Neuronal stem cell (in vitro differentiated cells): ENCODE measurements at regions not wholly inside any gene's neighbourhood (a gene's known extent, or its start where the extent isn't known, plus 50 kb on each side); places are given as distances from the start of the nearest gene placed in this dataset.
A peak's percentile ranks its signal among the peaks of the same experiment; 100 is the strongest.
"Not testable (repeated sequence)": the region's sequence is repeated elsewhere in the genome, so short reads cannot be mapped to it uniquely, and the experiment has no call there.

Source experiments
- DNase-seq: peaks from one replicate; pipeline ENCODE4 v3.0.0-alpha.2; 2013; ENCODE audit warnings: low spot score
- H2AFZ ChIP-seq: one replicate; pipeline ENCODE4 v1.6.1; 2013; ENCODE audit warnings: mild to moderate bottlenecking, low read length, inconsistent platforms
- H2AK5ac ChIP-seq: 2 replicates; pipeline ENCODE4 v1.6.1; 2013; ENCODE audit warnings: low read depth, mild to moderate bottlenecking, inconsistent platforms, low read length, moderate library complexity, mixed read lengths
- H2BK120ac ChIP-seq: 2 replicates; pipeline ENCODE4 v1.6.1; 2013; ENCODE audit warnings: low read depth, mild to moderate bottlenecking, inconsistent platforms, low read length, moderate library complexity, mixed read lengths
- H2BK12ac ChIP-seq: one replicate; pipeline ENCODE4 v1.6.1; 2013; ENCODE audit warnings: low read length, inconsistent platforms
- H2BK15ac ChIP-seq: 2 replicates; pipeline ENCODE4 v1.6.1; 2013; ENCODE audit warnings: mild to moderate bottlenecking, low read length, inconsistent platforms, mixed read lengths
- H2BK5ac ChIP-seq: one replicate; pipeline ENCODE4 v1.6.1; 2013; ENCODE audit warnings: inconsistent platforms, mild to moderate bottlenecking, low read length, moderate library complexity
- H3K14ac ChIP-seq: one replicate; pipeline ENCODE4 v1.6.1; 2013; ENCODE audit warnings: low read length, inconsistent platforms
- H3K18ac ChIP-seq: 2 replicates; pipeline ENCODE4 v1.6.1; 2013; ENCODE audit warnings: low read length, inconsistent platforms
- H3K23ac ChIP-seq: 2 replicates; pipeline ENCODE4 v1.6.1; 2013; ENCODE audit warnings: low read depth, mild to moderate bottlenecking, mixed read lengths, low read length, inconsistent platforms; ENCODE audit not compliant: poor library complexity
- H3K27ac ChIP-seq: replicated peaks from 3 replicates; pipeline ENCODE4 v1.5.1; 2013; ENCODE audit warnings: low read length, inconsistent platforms
- H3K27me3 ChIP-seq, 3 experiments: 2 replicates each; pipeline ENCODE4 v1.6.1; 2013; ENCODE audit warnings: low read length in 3 of 3, mild to moderate bottlenecking in 2 of 3, inconsistent platforms in 1 of 3, low read depth in 1 of 3, mixed read lengths in 1 of 3, moderate library complexity in 1 of 3; ENCODE audit not compliant: control insufficient read depth in 3 of 3, insufficient read depth in 3 of 3
- H3K36me3 ChIP-seq, 2 donors: replicated peaks in 1 of 2; 2 replicates each; pipeline ENCODE4 v1.6.1; 2013; ENCODE audit warnings: low read length in 2 of 2; ENCODE audit not compliant: control insufficient read depth in 2 of 2, insufficient read depth in 2 of 2
- H3K4ac ChIP-seq: 2 replicates; pipeline ENCODE4 v1.6.1; 2013; ENCODE audit warnings: inconsistent platforms, mild to moderate bottlenecking, low read length, moderate library complexity
- H3K4me1 ChIP-seq, 2 donors: 1 replicate in 1 of 2; 2 replicates in 1 of 2; pipeline ENCODE4 v1.6.1; 2013; ENCODE audit warnings: low read length in 2 of 2, low read depth in 1 of 2; ENCODE audit not compliant: control insufficient read depth in 2 of 2, insufficient read depth in 1 of 2
- H3K4me2 ChIP-seq: one replicate; pipeline ENCODE4 v1.6.1; 2013; ENCODE audit warnings: mild to moderate bottlenecking, low read length, inconsistent platforms; ENCODE audit not compliant: insufficient read depth, poor library complexity, severe bottlenecking
- H3K4me3 ChIP-seq, 2 donors: 2 replicates each; pipeline ENCODE4 v1.5.1; 2013; ENCODE audit warnings: low read length in 2 of 2, mild to moderate bottlenecking in 2 of 2, inconsistent platforms in 1 of 2, moderate library complexity in 1 of 2
- H3K79me1 ChIP-seq: one replicate; pipeline ENCODE4 v1.6.1; 2013; ENCODE audit warnings: low read depth, mild to moderate bottlenecking, inconsistent platforms, low read length, moderate library complexity
- H3K9ac ChIP-seq: one replicate; pipeline ENCODE4 v1.6.1; 2013; ENCODE audit warnings: mild to moderate bottlenecking, low read depth, low read length, inconsistent platforms; ENCODE audit not compliant: poor library complexity
- H3K9me3 ChIP-seq, 2 donors: replicated peaks in 1 of 2; 2 replicates each; pipeline versions ENCODE3 to v1.6.1; 2013; ENCODE audit warnings: low read length in 2 of 2, mild to moderate bottlenecking in 2 of 2, inconsistent platforms in 1 of 2, low read depth in 1 of 2, mixed read lengths in 1 of 2, moderate library complexity in 1 of 2; ENCODE audit not compliant: control insufficient read depth in 2 of 2, insufficient read depth in 1 of 2
- H4K8ac ChIP-seq: one replicate; pipeline ENCODE4 v1.6.1; 2013; ENCODE audit warnings: low read depth, mild to moderate bottlenecking, inconsistent platforms, low read length, moderate library complexity
- H4K91ac ChIP-seq: one replicate; pipeline ENCODE4 v1.6.1; 2013; ENCODE audit warnings: low read length, low read depth, mild to moderate bottlenecking, inconsistent platforms; ENCODE audit not compliant: poor library complexity
- WGBS, 2 donors: extraction: QIAGEN DNeasy Blood & Tissue Kit; methylation state at CpG; one replicate each; pipeline ENCODE4 v1.1.7; 2013; ENCODE audit warnings: missing lambda C conversion rate in 2 of 2, mixed read lengths in 1 of 2; ENCODE audit not compliant: insufficient read length in 2 of 2, insufficient replicate concordance in 1 of 2; ENCODE audit errors: extremely low coverage in 2 of 2; 5-methylcytosine and 5-hydroxymethylcytosine counted together

DNA sequence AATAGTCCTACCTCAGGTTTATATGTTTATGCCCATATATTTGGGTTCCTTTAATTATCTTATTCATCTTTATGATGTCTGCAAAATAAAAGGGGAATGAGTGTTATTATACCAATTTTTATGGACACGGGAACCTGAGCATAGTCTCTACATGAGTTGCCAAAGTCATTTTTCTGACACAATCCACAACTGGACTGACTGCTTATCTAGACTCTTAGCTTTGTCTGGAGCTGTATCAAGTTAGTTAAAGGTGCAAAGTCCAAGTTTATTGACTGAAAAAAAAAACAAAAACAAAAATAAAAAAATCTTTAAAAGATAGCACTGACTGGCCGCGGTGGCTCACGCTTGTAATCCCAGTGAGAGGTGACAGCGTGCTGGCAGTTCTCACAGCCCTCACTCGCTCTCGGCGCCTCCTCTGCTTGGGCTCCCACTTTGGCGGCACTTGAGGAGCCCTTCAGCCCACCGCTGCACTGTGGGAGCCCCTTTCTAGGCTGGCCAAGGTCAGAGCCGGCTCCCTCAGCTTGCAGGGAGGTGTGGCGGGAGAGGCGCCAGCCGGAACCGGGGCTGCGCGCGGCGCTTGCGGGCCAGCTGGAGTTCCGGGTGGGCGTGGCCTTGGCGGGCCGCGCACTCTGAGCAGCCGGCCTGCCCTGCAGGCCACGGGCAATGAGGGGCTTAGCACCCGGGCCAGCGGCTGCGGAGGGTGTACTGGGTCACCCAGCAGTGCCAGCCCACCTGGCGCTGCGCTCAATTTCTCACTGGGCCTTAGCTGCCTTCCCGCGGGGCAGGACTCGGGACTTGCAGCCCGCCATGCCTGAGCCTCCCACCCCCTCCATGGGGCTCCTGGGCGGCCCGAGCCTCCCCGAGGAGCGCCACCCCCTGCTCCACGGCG, 116.6 kb upstream of the MBNL1 start:
- H3K18ac ChIP-seq, H2BK12ac ChIP-seq, H2BK15ac ChIP-seq, H3K4ac ChIP-seq, H2BK120ac ChIP-seq, H3K9me3 ChIP-seq, H3K14ac ChIP-seq, H3K4me2 ChIP-seq, H2AFZ ChIP-seq, H3K79me1 ChIP-seq, H3K23ac ChIP-seq, H3K27ac ChIP-seq, H3K27me3 ChIP-seq, DNase-seq, H2AK5ac ChIP-seq, H3K4me1 ChIP-seq, H4K8ac ChIP-seq, H2BK5ac ChIP-seq, H3K36me3 ChIP-seq, H3K9ac ChIP-seq, H3K4me3 ChIP-seq, H4K91ac ChIP-seq: not testable (repeated sequence)
- no CpG with 5 or more reads among the region's 42 CpGs for WGBS, 2 donors

DNA sequence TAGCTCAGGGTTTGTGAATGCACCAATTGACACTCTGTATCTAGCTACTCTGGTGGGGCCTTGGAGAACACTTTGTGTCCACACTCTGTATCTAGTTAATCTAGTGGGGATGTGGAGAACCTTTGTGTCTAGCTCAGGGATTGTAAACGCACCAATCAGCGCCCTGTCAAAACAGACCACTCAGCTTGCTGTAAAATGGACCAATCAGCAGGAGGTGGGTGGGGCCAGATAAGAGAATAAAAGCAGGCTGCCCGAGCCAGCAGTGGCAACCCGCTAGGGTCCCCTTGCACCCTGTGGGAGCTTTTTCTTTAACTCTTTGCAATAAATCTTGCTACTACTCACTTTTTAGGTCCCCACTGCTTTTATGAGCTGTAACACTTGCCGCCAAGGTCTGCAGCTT, 115.6 kb upstream of the MBNL1 start:
- not testable (repeated sequence) for H3K14ac ChIP-seq, H3K4me1 ChIP-seq, H3K23ac ChIP-seq, H2BK5ac ChIP-seq, H2AK5ac ChIP-seq, H3K79me1 ChIP-seq, H3K18ac ChIP-seq, H3K9ac ChIP-seq, H2AFZ ChIP-seq, H3K4me2 ChIP-seq, H3K36me3 ChIP-seq, H3K9me3 ChIP-seq, H3K4me3 ChIP-seq, H2BK15ac ChIP-seq, H3K27ac ChIP-seq, H3K27me3 ChIP-seq, H4K8ac ChIP-seq, H2BK12ac ChIP-seq, H2BK120ac ChIP-seq, DNase-seq, H3K4ac ChIP-seq, H4K91ac ChIP-seq
- no CpG with 5 or more reads among the region's 5 CpGs for WGBS, 2 donors

DNA sequence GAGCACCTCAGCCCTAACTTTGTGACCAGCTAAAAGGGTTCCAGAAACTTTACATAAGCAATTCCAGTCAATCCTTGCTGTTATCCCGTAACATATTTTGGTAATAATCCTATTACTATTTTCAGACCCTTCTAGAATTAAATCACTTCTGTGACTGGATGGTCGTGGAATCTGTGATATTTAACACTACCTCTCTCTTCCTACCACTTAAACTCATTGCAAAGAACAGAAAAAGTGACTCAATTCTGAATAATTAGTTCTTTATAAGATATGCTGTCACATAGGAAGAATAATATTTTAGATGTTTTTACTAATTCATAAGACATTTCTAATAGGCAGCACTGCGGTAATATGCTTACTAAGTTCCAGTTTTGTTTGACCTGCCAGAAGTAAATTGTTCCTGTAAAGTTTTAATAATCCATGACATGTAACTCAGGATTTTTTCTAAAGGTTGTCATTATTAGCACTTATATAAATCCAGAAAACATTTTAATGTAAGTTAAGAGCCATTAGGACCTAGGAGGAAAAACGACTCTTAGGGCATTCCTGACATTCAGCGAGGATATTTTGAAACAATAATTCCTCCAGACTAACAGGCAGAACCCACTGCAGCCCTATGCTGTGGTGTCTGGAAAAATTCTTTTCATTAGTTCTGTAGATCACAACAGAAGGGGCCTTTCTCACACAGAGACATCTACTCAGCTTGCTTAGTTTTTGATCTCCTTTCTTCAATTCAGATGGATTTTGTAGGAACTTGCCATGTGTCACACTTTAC, 113.3 kb upstream of the MBNL1 start:
- no peak overlapping the region for H3K4ac ChIP-seq
- H3K4me1 ChIP-seq: no peaks in the 10 kb centered on the region
- no peak overlapping the region for H3K4me2 ChIP-seq
- no peak overlapping the region for H4K91ac ChIP-seq
- no peak overlapping the region for H2BK15ac ChIP-seq
- no peak for DNase-seq
- no peak overlapping the region for H3K9ac ChIP-seq
- H3K27ac ChIP-seq: no peak overlapping the region
- H4K8ac ChIP-seq: no peak overlapping the region
- H3K27me3 ChIP-seq: no peaks in the 10 kb centered on the region
- H3K4me3 ChIP-seq: no peak overlapping the region
- no peak overlapping the region for H2BK12ac ChIP-seq
- no peak overlapping the region for H2AK5ac ChIP-seq
- H2AFZ ChIP-seq: peak overlapping the region; percentile 19
- no peak overlapping the region for H3K14ac ChIP-seq
- no peak overlapping the region for H3K18ac ChIP-seq
- no peak overlapping the region for H2BK120ac ChIP-seq
- WGBS, 2 donors: no CpG with 5 or more reads among the region's 5 CpGs
- H3K9me3 ChIP-seq: no peaks in the 10 kb centered on the region
- no peaks in the 10 kb centered on the region for H3K79me1 ChIP-seq
- H3K23ac ChIP-seq: no peak overlapping the region
- H3K36me3 ChIP-seq: no peaks in the 10 kb centered on the region
- no peak overlapping the region for H2BK5ac ChIP-seq

DNA sequence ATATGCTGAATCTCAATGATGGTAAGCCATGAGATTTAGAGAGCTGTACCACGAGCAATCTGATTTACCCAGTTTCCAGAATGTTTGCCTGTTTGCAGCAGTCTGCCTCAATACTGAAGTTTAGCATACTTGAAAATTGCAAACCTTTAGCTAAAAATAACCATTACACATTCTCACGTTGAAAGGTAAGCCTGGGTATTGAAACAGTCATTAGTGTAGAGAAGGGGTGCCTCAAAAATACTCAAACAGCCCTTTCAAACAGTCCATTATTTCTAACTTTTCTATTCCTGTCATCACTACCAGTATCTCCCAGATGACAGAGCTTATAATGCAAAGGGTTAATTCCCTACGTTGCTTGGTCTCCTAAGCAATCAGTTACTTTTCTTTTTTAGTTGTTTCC, 111.8 kb upstream of the MBNL1 start:
- no peak for DNase-seq

More for the DNA sequence above, 111.8 kb upstream of the MBNL1 start:
- Histone ChIP-seq H3K9me3 (no peaks in the 10 kb centered on the region), H2BK15ac (no peak overlapping the region), H3K4me2 (no peak overlapping the region), H3K23ac (no peak overlapping the region), H2BK120ac (no peak overlapping the region), H3K27ac (no peak overlapping the region), H3K4me3 (no peak overlapping the region), H2BK5ac (no peak overlapping the region), H2AFZ (no peak overlapping the region), H3K18ac (no peak overlapping the region), H3K27me3 (no peaks in the 10 kb centered on the region), H4K91ac (no peak overlapping the region), H2AK5ac (no peak overlapping the region), H3K79me1 (no peaks in the 10 kb centered on the region), H3K14ac (no peak overlapping the region), H3K4me1 (no peaks in the 10 kb centered on the region), H4K8ac (no peak overlapping the region), H3K4ac (no peak overlapping the region), H3K9ac (no peak overlapping the region), H3K36me3 (no peaks in the 10 kb centered on the region), H2BK12ac (no peak overlapping the region)
- WGBS, 2 donors: no CpG with 5 or more reads among the region's 3 CpGs
